CD4-positive, alpha-beta T cell treated with Interleukin-15 for 4 hours (primary cell): ENCODE measurements at regions not wholly inside any gene's neighbourhood (a gene's known extent, or its start where the extent isn't known, plus 50 kb on each side); places are given as distances from the start of the nearest gene placed in this dataset.

ENCODE experiments used
- DNase-seq: peaks from one replicate; pipeline ENCODE4 v3.0.0-alpha.2; 2020; ENCODE audit warnings: low spot score

GRCh38 chr20:11130554-11131166, 456.9 kb upstream of the JAG1 start:
- no peak for DNase-seq

GRCh38 chr20:11132819-11133415, 459.1 kb upstream of the JAG1 start:
- DNase-seq, result no peak

GRCh38 chr20:11136691-11137090, 462.9 kb upstream of the JAG1 start:
- DNase-seq, result no peak

GRCh38 chr20:11137688-11138087, 463.9 kb upstream of the JAG1 start:
- DNase-seq, result no peak

GRCh38 chr20:11140359-11140758, 466.6 kb upstream of the JAG1 start:
- no peak for DNase-seq

GRCh38 chr20:11143481-11143880, 469.7 kb upstream of the JAG1 start:
- DNase-seq, result no peak

- DNase-seq, result no peak
Measured at GRCh38 chr20:11144114-11144950, 470.5 kb upstream of the JAG1 start.

- no peak for DNase-seq
Measured at GRCh38 chr20:11145616-11146015, 471.8 kb upstream of the JAG1 start.

GRCh38 chr20:11153819-11154218, 480.0 kb upstream of the JAG1 start:
- DNase-seq, result no peak

- no peak for DNase-seq
Measured at GRCh38 chr20:11155156-11155756, 481.5 kb upstream of the JAG1 start.

- no peak for DNase-seq
Measured at GRCh38 chr20:11156922-11157321, 483.1 kb upstream of the JAG1 start.

- DNase-seq, result no peak
Measured at GRCh38 chr20:11158146-11158545, 484.3 kb upstream of the JAG1 start.

GRCh38 chr20:11158589-11158988, 484.8 kb upstream of the JAG1 start:
- DNase-seq, result no peak

GRCh38 chr20:11159728-11160127, 485.9 kb upstream of the JAG1 start:
- DNase-seq, result no peak

- no peak for DNase-seq
Measured at GRCh38 chr20:11162026-11162775, 488.4 kb upstream of the JAG1 start.

- DNase-seq, result no peak
Measured at GRCh38 chr20:11165789-11166188, 492.0 kb upstream of the JAG1 start.

- DNase-seq, result no peak
Measured at GRCh38 chr20:11166712-11167111, 492.9 kb upstream of the JAG1 start.

- no peak for DNase-seq
Measured at GRCh38 chr20:11168026-11168425, 494.2 kb upstream of the JAG1 start.

GRCh38 chr20:11170025-11170424, 496.2 kb upstream of the JAG1 start:
- DNase-seq, result no peak

GRCh38 chr20:11170565-11170964, 496.8 kb upstream of the JAG1 start:
- DNase-seq, result no peak

- DNase-seq, result no peak
Measured at GRCh38 chr20:11172881-11173280, 499.1 kb upstream of the JAG1 start.

- DNase-seq, result no peak
Measured at GRCh38 chr20:11173916-11174315, 500.1 kb upstream of the JAG1 start.
